ENCODE measurements at regions not wholly inside any gene's neighbourhood (a gene's known extent, or its start where the extent isn't known, plus 50 kb on each side); places are given as distances from the start of the nearest gene placed in this dataset.

DNA sequence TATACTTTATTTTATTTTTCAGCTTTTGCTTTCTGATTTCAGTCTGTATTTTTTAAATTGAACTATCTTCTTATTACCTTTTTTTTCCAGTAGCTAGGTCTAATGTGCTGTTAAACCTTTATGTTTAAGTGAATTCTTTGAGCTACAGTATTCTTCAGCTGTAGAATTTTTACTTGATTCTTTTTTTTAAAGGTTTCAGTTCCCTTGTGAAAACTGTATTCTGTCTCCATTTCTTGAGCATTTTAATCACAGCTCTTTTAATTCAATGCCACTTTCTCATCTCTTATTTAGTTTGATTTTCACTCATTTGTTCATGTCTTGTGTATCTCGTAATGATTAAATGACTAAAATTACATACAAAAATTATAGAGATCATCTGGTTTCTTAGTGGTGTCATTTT is 233.8 kb downstream of the MTRR start:
- TF ChIP-seq ZNF70 (CRISPR knock-in tag; IDR thresholded peaks at IDR 0.05) = no peak
- no peak for TF ChIP-seq CSDC2 (CRISPR knock-in tag; IDR thresholded peaks at IDR 0.05)
- no peak for TF ChIP-seq GLIS3 (CRISPR knock-in tag; IDR thresholded peaks at IDR 0.05)
- TF ChIP-seq, protein P1, sequence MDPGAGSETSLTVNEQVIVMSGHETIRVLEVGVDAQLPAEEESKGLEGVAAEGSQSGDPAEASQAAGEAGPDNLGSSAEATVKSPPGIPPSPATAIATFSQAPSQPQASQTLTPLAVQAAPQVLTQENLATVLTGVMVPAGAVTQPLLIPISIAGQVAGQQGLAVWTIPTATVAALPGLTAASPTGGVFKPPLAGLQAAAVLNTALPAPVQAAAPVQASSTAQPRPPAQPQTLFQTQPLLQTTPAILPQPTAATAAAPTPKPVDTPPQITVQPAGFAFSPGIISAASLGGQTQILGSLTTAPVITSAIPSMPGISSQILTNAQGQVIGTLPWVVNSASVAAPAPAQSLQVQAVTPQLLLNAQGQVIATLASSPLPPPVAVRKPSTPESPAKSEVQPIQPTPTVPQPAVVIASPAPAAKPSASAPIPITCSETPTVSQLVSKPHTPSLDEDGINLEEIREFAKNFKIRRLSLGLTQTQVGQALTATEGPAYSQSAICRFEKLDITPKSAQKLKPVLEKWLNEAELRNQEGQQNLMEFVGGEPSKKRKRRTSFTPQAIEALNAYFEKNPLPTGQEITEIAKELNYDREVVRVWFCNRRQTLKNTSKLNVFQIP (CRISPR knock-in tag; IDR thresholded peaks at IDR 0.05; ENCODE audit: borderline replicate concordance, low read depth) = no peak
- TF ChIP-seq TOX (CRISPR knock-in tag; IDR thresholded peaks at IDR 0.05; ENCODE audit: borderline replicate concordance) = no peak
- TF ChIP-seq, protein P2, sequence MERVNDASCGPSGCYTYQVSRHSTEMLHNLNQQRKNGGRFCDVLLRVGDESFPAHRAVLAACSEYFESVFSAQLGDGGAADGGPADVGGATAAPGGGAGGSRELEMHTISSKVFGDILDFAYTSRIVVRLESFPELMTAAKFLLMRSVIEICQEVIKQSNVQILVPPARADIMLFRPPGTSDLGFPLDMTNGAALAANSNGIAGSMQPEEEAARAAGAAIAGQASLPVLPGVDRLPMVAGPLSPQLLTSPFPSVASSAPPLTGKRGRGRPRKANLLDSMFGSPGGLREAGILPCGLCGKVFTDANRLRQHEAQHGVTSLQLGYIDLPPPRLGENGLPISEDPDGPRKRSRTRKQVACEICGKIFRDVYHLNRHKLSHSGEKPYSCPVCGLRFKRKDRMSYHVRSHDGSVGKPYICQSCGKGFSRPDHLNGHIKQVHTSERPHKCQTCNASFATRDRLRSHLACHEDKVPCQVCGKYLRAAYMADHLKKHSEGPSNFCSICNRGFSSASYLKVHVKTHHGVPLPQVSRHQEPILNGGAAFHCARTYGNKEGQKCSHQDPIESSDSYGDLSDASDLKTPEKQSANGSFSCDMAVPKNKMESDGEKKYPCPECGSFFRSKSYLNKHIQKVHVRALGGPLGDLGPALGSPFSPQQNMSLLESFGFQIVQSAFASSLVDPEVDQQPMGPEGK (CRISPR knock-in tag; IDR thresholded peaks at IDR 0.05; ENCODE audit: borderline replicate concordance) = no peak
- TF ChIP-seq ISL1 (CRISPR knock-in tag; IDR thresholded peaks at IDR 0.05) = no peak

Data from SK-N-SH treated with all-trans-retinoic acid at 6 μM for 48 hours (cell line).